Stimulated activated naive CD4-positive, alpha-beta T cell treated with Interleukin-2 at 50 U/mL for 16 hours (primary cell): ENCODE measurements at regions not wholly inside any gene's neighbourhood (a gene's known extent, or its start where the extent isn't known, plus 50 kb on each side); places are given as distances from the start of the nearest gene placed in this dataset.

Experiments used
- DNase-seq: peaks from one replicate; lab custom pipeline; 2025; lab: John Stamatoyannopoulos, UW

GRCh38 chr10:21326594-21327288 is 198.7 kb downstream of the SKIDA1 start:
- DNase-seq, result no peak

- DNase-seq, result no peak
Measured at GRCh38 chr10:21318540-21319167, 206.8 kb downstream of the SKIDA1 start.

- no peak for DNase-seq
Measured at GRCh38 chr10:21317902-21318301, 207.6 kb downstream of the SKIDA1 start.

GRCh38 chr10:21315645-21316220 is 209.7 kb downstream of the SKIDA1 start:
- no peak for DNase-seq

GRCh38 chr10:21314906-21315644 is 210.4 kb downstream of the SKIDA1 start:
- no peak for DNase-seq

- DNase-seq, result no peak
Measured at GRCh38 chr10:21314111-21314626, 211.3 kb downstream of the SKIDA1 start.

- no peak for DNase-seq
Measured at GRCh38 chr10:21313691-21314090, 211.8 kb downstream of the SKIDA1 start.

- no peak for DNase-seq
Measured at GRCh38 chr10:21311426-21311825, 214.1 kb downstream of the SKIDA1 start.

GRCh38 chr10:21309427-21309826 is 216.1 kb downstream of the SKIDA1 start:
- DNase-seq, result no peak

GRCh38 chr10:21308946-21309345 is 216.5 kb downstream of the SKIDA1 start:
- no peak for DNase-seq

GRCh38 chr10:21308018-21308417 is 217.5 kb downstream of the SKIDA1 start:
- no peak for DNase-seq

GRCh38 chr10:21304608-21305007 is 220.9 kb downstream of the SKIDA1 start:
- no peak for DNase-seq

GRCh38 chr10:21304198-21304597 is 221.3 kb downstream of the SKIDA1 start:
- DNase-seq, result no peak

- no peak for DNase-seq
Measured at GRCh38 chr10:21300551-21300950, 224.9 kb downstream of the SKIDA1 start.

GRCh38 chr10:21299330-21299729 is 226.2 kb downstream of the SKIDA1 start:
- no peak for DNase-seq

GRCh38 chr10:21298701-21299100 is 226.8 kb downstream of the SKIDA1 start:
- DNase-seq, result no peak

- DNase-seq, result no peak
Measured at GRCh38 chr10:21297603-21298383, 227.7 kb downstream of the SKIDA1 start.

- no peak for DNase-seq
Measured at GRCh38 chr10:21296575-21297355, 228.7 kb downstream of the SKIDA1 start.

GRCh38 chr10:21293518-21294356 is 231.7 kb downstream of the SKIDA1 start:
- no peak for DNase-seq
